ENCODE measurements at regions not wholly inside any gene's neighbourhood (a gene's known extent, or its start where the extent isn't known, plus 50 kb on each side); places are given as distances from the start of the nearest gene placed in this dataset.

- TF ChIP-seq POLR2A (IDR thresholded peaks at IDR 0.05; ENCODE audit: low read depth, low read length), result no peak
- TF ChIP-seq, protein P1, sequence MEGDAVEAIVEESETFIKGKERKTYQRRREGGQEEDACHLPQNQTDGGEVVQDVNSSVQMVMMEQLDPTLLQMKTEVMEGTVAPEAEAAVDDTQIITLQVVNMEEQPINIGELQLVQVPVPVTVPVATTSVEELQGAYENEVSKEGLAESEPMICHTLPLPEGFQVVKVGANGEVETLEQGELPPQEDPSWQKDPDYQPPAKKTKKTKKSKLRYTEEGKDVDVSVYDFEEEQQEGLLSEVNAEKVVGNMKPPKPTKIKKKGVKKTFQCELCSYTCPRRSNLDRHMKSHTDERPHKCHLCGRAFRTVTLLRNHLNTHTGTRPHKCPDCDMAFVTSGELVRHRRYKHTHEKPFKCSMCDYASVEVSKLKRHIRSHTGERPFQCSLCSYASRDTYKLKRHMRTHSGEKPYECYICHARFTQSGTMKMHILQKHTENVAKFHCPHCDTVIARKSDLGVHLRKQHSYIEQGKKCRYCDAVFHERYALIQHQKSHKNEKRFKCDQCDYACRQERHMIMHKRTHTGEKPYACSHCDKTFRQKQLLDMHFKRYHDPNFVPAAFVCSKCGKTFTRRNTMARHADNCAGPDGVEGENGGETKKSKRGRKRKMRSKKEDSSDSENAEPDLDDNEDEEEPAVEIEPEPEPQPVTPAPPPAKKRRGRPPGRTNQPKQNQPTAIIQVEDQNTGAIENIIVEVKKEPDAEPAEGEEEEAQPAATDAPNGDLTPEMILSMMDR (conservative IDR thresholded peaks at IDR 0.05; ENCODE audit: low read depth, low read length), result no peak
- no peak for TF ChIP-seq BHLHE40 (IDR thresholded peaks at IDR 0.05; ENCODE audit: low read depth, low read length)
- TF ChIP-seq MXI1 (IDR thresholded peaks at IDR 0.05; ENCODE audit: borderline replicate concordance, low read depth, low read length), result no peak
- no peak for TF ChIP-seq SMC3 (IDR thresholded peaks at IDR 0.05; ENCODE audit: low read depth, low read length)
- no peak for TF ChIP-seq CEBPB (IDR thresholded peaks at IDR 0.05; ENCODE audit: low read depth, low read length)
- no peak for TF ChIP-seq MAFK (IDR thresholded peaks at IDR 0.05; ENCODE audit: low read depth, low read length)
- TF ChIP-seq, protein P2, sequence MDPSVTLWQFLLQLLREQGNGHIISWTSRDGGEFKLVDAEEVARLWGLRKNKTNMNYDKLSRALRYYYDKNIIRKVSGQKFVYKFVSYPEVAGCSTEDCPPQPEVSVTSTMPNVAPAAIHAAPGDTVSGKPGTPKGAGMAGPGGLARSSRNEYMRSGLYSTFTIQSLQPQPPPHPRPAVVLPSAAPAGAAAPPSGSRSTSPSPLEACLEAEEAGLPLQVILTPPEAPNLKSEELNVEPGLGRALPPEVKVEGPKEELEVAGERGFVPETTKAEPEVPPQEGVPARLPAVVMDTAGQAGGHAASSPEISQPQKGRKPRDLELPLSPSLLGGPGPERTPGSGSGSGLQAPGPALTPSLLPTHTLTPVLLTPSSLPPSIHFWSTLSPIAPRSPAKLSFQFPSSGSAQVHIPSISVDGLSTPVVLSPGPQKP (IDR thresholded peaks at IDR 0.05; ENCODE audit: borderline replicate concordance, low read depth, low read length), result no peak
- TF ChIP-seq NFE2L2 (IDR thresholded peaks at IDR 0.05; ENCODE audit: low read depth, low read length), result no peak
- no peak for TF ChIP-seq MAZ (IDR thresholded peaks at IDR 0.05; ENCODE audit: borderline replicate concordance, low read depth, low read length)
- TF ChIP-seq, protein P3, sequence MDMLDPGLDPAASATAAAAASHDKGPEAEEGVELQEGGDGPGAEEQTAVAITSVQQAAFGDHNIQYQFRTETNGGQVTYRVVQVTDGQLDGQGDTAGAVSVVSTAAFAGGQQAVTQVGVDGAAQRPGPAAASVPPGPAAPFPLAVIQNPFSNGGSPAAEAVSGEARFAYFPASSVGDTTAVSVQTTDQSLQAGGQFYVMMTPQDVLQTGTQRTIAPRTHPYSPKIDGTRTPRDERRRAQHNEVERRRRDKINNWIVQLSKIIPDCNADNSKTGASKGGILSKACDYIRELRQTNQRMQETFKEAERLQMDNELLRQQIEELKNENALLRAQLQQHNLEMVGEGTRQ (IDR thresholded peaks at IDR 0.05; ENCODE audit: low read depth, low read length), result no peak
- TF ChIP-seq RFX5 (IDR thresholded peaks at IDR 0.05; ENCODE audit: low read depth, low read length), result no peak
These were observed 164.2 kb upstream of the ETAA1 start for GRCh38 chr2:67232936-67233335.

Measured in IMR-90 (cell line).